ENCODE measurements at regions not wholly inside any gene's neighbourhood (a gene's known extent, or its start where the extent isn't known, plus 50 kb on each side); places are given as distances from the start of the nearest gene placed in this dataset.
"Not testable (repeated sequence)": the region's sequence is repeated elsewhere in the genome, so short reads cannot be mapped to it uniquely, and the experiment has no call there.

GRCh38 chr10:46217752-46218453 lies 68.9 kb upstream of the ANTXRL start:
- POLR2A ChIA-PET (ENCODE audit: unreplicated experiment), result no interaction called here
- no peak for DNase-seq
- BruUV-seq (replicated peaks), result no TSS peak
- no peak overlapping the region for H3K4me3 ChIP-seq
- intact Hi-C loops (cut with micrococcal nuclease; ENCODE audit: unreplicated experiment), result no loop called here
- no peak for TF ChIP-seq EZH2 (IDR thresholded peaks at IDR 0.05; ENCODE audit: low read depth)
- TF ChIP-seq, protein P1, sequence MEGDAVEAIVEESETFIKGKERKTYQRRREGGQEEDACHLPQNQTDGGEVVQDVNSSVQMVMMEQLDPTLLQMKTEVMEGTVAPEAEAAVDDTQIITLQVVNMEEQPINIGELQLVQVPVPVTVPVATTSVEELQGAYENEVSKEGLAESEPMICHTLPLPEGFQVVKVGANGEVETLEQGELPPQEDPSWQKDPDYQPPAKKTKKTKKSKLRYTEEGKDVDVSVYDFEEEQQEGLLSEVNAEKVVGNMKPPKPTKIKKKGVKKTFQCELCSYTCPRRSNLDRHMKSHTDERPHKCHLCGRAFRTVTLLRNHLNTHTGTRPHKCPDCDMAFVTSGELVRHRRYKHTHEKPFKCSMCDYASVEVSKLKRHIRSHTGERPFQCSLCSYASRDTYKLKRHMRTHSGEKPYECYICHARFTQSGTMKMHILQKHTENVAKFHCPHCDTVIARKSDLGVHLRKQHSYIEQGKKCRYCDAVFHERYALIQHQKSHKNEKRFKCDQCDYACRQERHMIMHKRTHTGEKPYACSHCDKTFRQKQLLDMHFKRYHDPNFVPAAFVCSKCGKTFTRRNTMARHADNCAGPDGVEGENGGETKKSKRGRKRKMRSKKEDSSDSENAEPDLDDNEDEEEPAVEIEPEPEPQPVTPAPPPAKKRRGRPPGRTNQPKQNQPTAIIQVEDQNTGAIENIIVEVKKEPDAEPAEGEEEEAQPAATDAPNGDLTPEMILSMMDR (conservative IDR thresholded peaks at IDR 0.05), result no peak
- no peaks in the 10 kb centered on the region for H3K36me3 ChIP-seq (ENCODE audit: low read depth)
- H3K27ac ChIP-seq, result no peak overlapping the region
- H3K4me2 ChIP-seq, result no peak overlapping the region
- peaks cover 4% of the 10 kb centered on the region; the same call in 1 of the 2 replicates for H3F3A ChIP-seq (ENCODE audit: insufficient read depth, low read depth)
- H2AFZ ChIP-seq, result no peak overlapping the region
- H3K27me3 ChIP-seq (ENCODE audit: insufficient read depth, low read depth), result no peaks in the 10 kb centered on the region
- CTCF ChIA-PET, result no interaction called here
- no peaks in the 10 kb centered on the region for H3K9me2 ChIP-seq (ENCODE audit: insufficient read depth)
- peaks cover 8% of the 10 kb centered on the region for H3K4me1 ChIP-seq (replicated peaks; ENCODE audit: insufficient read depth)
- H4K20me1 ChIP-seq (ENCODE audit: insufficient read depth), result no peaks in the 10 kb centered on the region
- no peaks in the 10 kb centered on the region for H3K9me3 ChIP-seq (ENCODE audit: insufficient read depth, low read depth)
- no peaks in the 10 kb centered on the region for H3K79me2 ChIP-seq (ENCODE audit: low read depth)

DNA sequence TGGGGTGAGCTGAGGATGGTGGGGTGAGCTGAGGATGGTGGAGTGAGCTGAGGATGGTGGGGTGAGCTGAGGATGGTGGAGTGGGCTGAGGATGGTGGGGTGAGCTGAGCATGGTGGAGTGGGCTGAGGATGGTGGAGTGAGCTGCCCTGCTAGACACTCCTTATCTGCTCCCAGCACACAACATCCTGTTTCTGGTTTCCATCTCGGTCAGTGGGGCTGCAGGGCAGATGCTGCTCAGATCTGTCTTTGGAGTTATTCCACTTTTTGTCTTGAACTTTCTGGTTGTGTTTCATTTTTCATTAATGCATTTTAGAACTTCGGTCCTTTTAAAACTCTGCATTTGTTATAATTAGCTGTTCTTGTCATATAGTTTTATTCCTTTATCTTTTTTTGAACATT lies 67.9 kb upstream of the ANTXRL start:
- Histone ChIP-seq H3K4me1 (replicated peaks; ENCODE audit: insufficient read depth) (peaks cover 13% of the 10 kb centered on the region), H3K27me3 (ENCODE audit: insufficient read depth, low read depth) (no peaks in the 10 kb centered on the region), H3F3A (ENCODE audit: insufficient read depth, low read depth) (peaks cover 5% of the 10 kb centered on the region), H3K4me3 (no peak overlapping the region), H2AFZ (no peak overlapping the region), H3K9me3 (ENCODE audit: insufficient read depth, low read depth) (no peaks in the 10 kb centered on the region), H3K27ac (no peak overlapping the region), H3K4me2 (no peak overlapping the region), H3K36me3 (ENCODE audit: low read depth) (no peaks in the 10 kb centered on the region), H3K79me2 (ENCODE audit: low read depth) (no peaks in the 10 kb centered on the region), H3K9me2 (ENCODE audit: insufficient read depth) (no peaks in the 10 kb centered on the region), H4K20me1 (ENCODE audit: insufficient read depth) (no peaks in the 10 kb centered on the region)
- intact Hi-C loops (cut with micrococcal nuclease; ENCODE audit: unreplicated experiment), result no loop called here
- DNase-seq, result no peak
- POLR2A ChIA-PET (ENCODE audit: unreplicated experiment), result no interaction called here
- TF ChIP-seq, protein P1 (conservative IDR thresholded peaks at IDR 0.05), result no peak
- TF ChIP-seq EZH2 (IDR thresholded peaks at IDR 0.05; ENCODE audit: low read depth), result no peak
- CTCF ChIA-PET, result no interaction called here
- BruUV-seq (replicated peaks), result no TSS peak

DNA sequence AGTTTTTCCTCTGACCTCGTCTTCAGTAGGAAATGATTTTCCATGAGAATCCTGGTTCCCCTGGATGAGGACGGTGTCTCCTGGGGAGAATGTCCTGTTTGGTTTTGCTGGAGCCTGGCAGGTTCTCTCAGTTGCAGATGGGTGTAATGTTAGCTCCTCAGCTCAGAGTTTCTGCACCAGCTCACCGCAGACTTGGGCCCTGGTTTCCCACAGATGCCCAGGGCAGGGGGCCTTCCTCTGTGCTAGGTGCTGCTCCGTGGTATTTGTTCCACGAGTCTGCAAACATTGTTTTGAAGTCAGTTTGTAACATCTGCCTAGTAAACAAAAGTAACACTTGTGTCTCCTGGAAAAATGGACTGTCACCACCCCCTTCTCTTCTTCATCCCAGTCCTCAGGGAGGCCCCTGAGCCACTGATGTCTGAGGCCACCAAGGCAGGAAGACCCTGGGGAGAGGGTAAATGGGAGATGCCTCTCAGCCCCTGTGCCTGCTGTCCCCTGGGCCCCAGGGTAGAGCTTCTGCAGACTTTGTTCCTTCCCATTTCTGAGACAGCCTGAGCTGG lies 67.3 kb upstream of the ANTXRL start:
- DNase-seq; H3K27ac ChIP-seq; CTCF ChIA-PET; H3K27me3 ChIP-seq (ENCODE audit: insufficient read depth, low read depth); BruUV-seq (replicated peaks); H3K9me3 ChIP-seq (ENCODE audit: insufficient read depth, low read depth); POLR2A ChIA-PET (ENCODE audit: unreplicated experiment); H3K9me2 ChIP-seq (ENCODE audit: insufficient read depth); H4K20me1 ChIP-seq (ENCODE audit: insufficient read depth); H3K36me3 ChIP-seq (ENCODE audit: low read depth); intact Hi-C loops (cut with micrococcal nuclease; ENCODE audit: unreplicated experiment); H3K79me2 ChIP-seq (ENCODE audit: low read depth); H3F3A ChIP-seq (ENCODE audit: insufficient read depth, low read depth); H3K4me2 ChIP-seq; H2AFZ ChIP-seq; H3K4me3 ChIP-seq: not testable (repeated sequence)
- H3K4me1 ChIP-seq (replicated peaks; ENCODE audit: insufficient read depth), result peaks cover 13% of the 10 kb centered on the region

GRCh38 chr10:46220187-46220586 lies 66.6 kb upstream of the ANTXRL start:
- Histone ChIP-seq H3K36me3 (ENCODE audit: low read depth) (no peaks in the 10 kb centered on the region), H4K20me1 (ENCODE audit: insufficient read depth) (no peaks in the 10 kb centered on the region), H3K4me2 (no peak overlapping the region), H2AFZ (no peak overlapping the region), H3F3A (ENCODE audit: insufficient read depth, low read depth) (peaks cover 5% of the 10 kb centered on the region), H3K9me2 (ENCODE audit: insufficient read depth) (no peaks in the 10 kb centered on the region), H3K27ac (no peak overlapping the region), H3K4me1 (replicated peaks; ENCODE audit: insufficient read depth) (peaks cover 13% of the 10 kb centered on the region), H3K9me3 (ENCODE audit: insufficient read depth, low read depth) (no peaks in the 10 kb centered on the region), H3K4me3 (no peak overlapping the region), H3K27me3 (ENCODE audit: insufficient read depth, low read depth) (no peaks in the 10 kb centered on the region), H3K79me2 (ENCODE audit: low read depth) (no peaks in the 10 kb centered on the region)
- POLR2A ChIA-PET (ENCODE audit: unreplicated experiment), result no interaction called here
- no peak for TF ChIP-seq EZH2 (IDR thresholded peaks at IDR 0.05; ENCODE audit: low read depth)
- TF ChIP-seq, protein P1 (conservative IDR thresholded peaks at IDR 0.05), result no peak
- CTCF ChIA-PET, result no interaction called here
- DNase-seq, result no peak
- no TSS peak for BruUV-seq (replicated peaks)
- intact Hi-C loops (cut with micrococcal nuclease; ENCODE audit: unreplicated experiment), result loop anchor here (5.0 to 10.0 kb wide), 4 partner anchors 177 to 985 kb away; no protein-coding TSS in a partner anchor

Data from PC-9 (cell line).